Nucleus accumbens (tissue), 56 donors: ENCODE measurements at regions not wholly inside any gene's neighbourhood (a gene's known extent, or its start where the extent isn't known, plus 50 kb on each side); places are given as distances from the start of the nearest gene placed in this dataset.

Experiments
- DNase-seq, 56 donors: peaks; one replicate each; lab custom pipeline; 2025; lab: John Stamatoyannopoulos, UW

- no peak for DNase-seq
These were observed 194.5 kb upstream of the KHDRBS2 start for GRCh38 chr6:62480544-62480943.

- DNase-seq, result no peak
These were observed 193.7 kb upstream of the KHDRBS2 start for GRCh38 chr6:62479697-62480220.

GRCh38 chr6:62474793-62475192 is 188.8 kb upstream of the KHDRBS2 start:
- DNase-seq, result no peak

GRCh38 chr6:62466607-62467006 is 180.6 kb upstream of the KHDRBS2 start:
- DNase-seq, result no peak

- no peak for DNase-seq
These were observed 179.2 kb upstream of the KHDRBS2 start for GRCh38 chr6:62465206-62465605.

GRCh38 chr6:62452586-62452985 is 166.6 kb upstream of the KHDRBS2 start:
- no peak for DNase-seq

- no peak for DNase-seq
These were observed 160.8 kb upstream of the KHDRBS2 start for GRCh38 chr6:62446647-62447316.

- DNase-seq, result no peak
These were observed 159.5 kb upstream of the KHDRBS2 start for GRCh38 chr6:62445521-62445920.

- no peak for DNase-seq
These were observed 155.2 kb upstream of the KHDRBS2 start for GRCh38 chr6:62441182-62441581.

- no peak for DNase-seq
These were observed 143.8 kb upstream of the KHDRBS2 start for GRCh38 chr6:62429781-62430180.

GRCh38 chr6:62400521-62401259 is 114.7 kb upstream of the KHDRBS2 start:
- DNase-seq, result no peak

- no peak for DNase-seq
These were observed 107.6 kb upstream of the KHDRBS2 start for GRCh38 chr6:62393608-62394007.

- no peak for DNase-seq
These were observed 106.3 kb upstream of the KHDRBS2 start for GRCh38 chr6:62392291-62392690.

- no peak for DNase-seq
These were observed 105.3 kb upstream of the KHDRBS2 start for GRCh38 chr6:62391358-62391757.

- no peak for DNase-seq
These were observed 104.4 kb upstream of the KHDRBS2 start for GRCh38 chr6:62390401-62390800.

GRCh38 chr6:62371453-62372210 is 85.6 kb upstream of the KHDRBS2 start:
- DNase-seq, result no peak

- DNase-seq, result no peak
These were observed 81.6 kb upstream of the KHDRBS2 start for GRCh38 chr6:62367601-62368000.

- no peak for DNase-seq
These were observed 76.1 kb upstream of the KHDRBS2 start for GRCh38 chr6:62362097-62362496.

- no peak for DNase-seq
These were observed 71.8 kb upstream of the KHDRBS2 start for GRCh38 chr6:62357835-62358234.

GRCh38 chr6:62354261-62354660 is 68.2 kb upstream of the KHDRBS2 start:
- DNase-seq, result no peak

GRCh38 chr6:62345962-62346689 is 60.1 kb upstream of the KHDRBS2 start:
- no peak for DNase-seq
